HFF-Myc (cell line): ENCODE measurements at regions not wholly inside any gene's neighbourhood (a gene's known extent, or its start where the extent isn't known, plus 50 kb on each side); places are given as distances from the start of the nearest gene placed in this dataset.

Experiments used
- DNase-seq: peaks from one replicate; pipeline ENCODE4 v3.0.0-alpha.2; 2011; ENCODE audit warnings: low read depth; ENCODE audit errors: extremely low read depth
- H3K4me3 ChIP-seq: replicated peaks from 2 replicates; pipeline ENCODE4 v1.5.1; 2011; ENCODE audit warnings: low read depth, mild to moderate bottlenecking, control low read depth, low read length
- CTCF ChIP-seq: IDR thresholded peaks from 2 replicates; pipeline ENCODE4 v1.5.1; 2012; ENCODE audit warnings: mild to moderate bottlenecking, low read depth, low read length, control low read depth; ENCODE audit errors: missing control alignments

GRCh38 chr7:50156706-50157105 lies 63.7 kb upstream of the ZPBP start:
- no peak for TF ChIP-seq CTCF
- no peak overlapping the region for H3K4me3 ChIP-seq
- DNase-seq: no peak

DNA sequence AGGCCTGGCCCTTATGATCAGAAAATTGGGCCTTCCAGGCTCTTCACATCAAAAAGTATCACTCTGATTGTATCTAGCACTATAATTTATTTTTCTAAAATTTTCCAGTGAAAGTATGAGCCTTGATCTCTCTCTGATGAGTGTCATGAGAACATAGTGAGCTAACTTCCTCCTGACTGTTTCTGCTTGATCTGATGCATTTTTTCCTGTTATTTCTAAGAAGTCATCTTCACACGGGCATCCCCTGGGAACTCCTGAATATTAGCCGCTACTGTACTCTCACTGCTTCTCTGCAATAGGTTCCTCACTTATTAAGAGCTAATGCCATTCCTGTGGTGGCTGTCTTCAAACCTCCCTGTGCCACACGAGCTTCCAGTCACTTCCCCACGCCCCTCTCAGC lies 63.1 kb upstream of the ZPBP start:
- no peak for TF ChIP-seq CTCF
- no peak overlapping the region for H3K4me3 ChIP-seq
- DNase-seq: no peak

DNA sequence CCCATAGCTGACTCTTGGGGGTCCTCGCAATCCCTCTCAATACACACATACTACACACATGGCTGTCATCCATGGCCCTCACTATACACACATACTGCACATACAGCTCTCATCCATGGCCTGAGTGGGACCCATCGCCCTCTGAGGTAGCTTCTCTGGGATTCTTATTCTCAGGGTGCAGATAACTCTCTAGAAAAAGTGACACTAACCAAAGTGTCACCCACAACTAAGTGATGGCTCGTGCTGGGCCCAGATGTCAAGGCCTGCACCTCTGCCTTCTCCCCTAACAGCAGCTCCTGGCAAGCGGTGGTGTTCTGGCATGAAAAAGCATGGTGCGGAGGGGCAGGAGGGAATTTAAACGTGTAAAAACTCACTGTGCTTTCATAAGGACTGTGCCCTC lies 62.7 kb upstream of the ZPBP start:
- no peak overlapping the region for H3K4me3 ChIP-seq
- TF ChIP-seq CTCF: no peak
- no peak for DNase-seq

GRCh38 chr7:50153995-50154394 lies 60.9 kb upstream of the ZPBP start:
- H3K4me3 ChIP-seq: no peak overlapping the region
- TF ChIP-seq CTCF: no peak
- no peak for DNase-seq

DNA sequence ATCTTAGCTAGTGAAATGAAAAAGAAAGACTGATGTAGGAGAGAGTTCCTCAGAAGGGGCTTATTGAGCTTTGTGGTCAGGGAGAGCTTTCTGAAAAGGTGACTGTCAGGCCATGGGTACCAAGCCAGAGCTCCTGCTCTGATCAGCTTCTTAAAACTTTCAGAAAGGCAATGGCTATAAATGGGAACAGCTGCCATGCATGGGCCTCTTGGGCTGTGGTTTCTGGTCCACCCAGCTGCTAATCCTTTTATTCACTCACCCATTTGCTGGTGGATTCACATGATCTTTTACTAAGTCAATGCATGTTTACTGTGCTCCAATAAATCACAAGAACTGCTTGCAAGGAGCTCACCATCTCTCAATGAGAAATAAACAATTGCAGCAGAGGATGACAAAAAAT lies 60.1 kb upstream of the ZPBP start:
- TF ChIP-seq CTCF: no peak
- DNase-seq: no peak
- H3K4me3 ChIP-seq: no peak overlapping the region

GRCh38 chr7:50152486-50152885 lies 59.4 kb upstream of the ZPBP start:
- no peak for DNase-seq
- no peak overlapping the region for H3K4me3 ChIP-seq
- no peak for TF ChIP-seq CTCF

- TF ChIP-seq CTCF: no peak
- H3K4me3 ChIP-seq: no peak overlapping the region
- DNase-seq: no peak
Observed at GRCh38 chr7:50151661-50152060, 58.6 kb upstream of the ZPBP start.
